OCI-LY3 (cell line): ENCODE measurements at regions not wholly inside any gene's neighbourhood (a gene's known extent, or its start where the extent isn't known, plus 50 kb on each side); places are given as distances from the start of the nearest gene placed in this dataset.

Experiments used
- H2AFZ ChIP-seq: fragments of 200-600, 300-600 bp; shearing (Covaris generic); 2 replicates; pipeline ENCODE4 v1.6.0; 2014; ENCODE audit warnings: antibody characterized with exemption, low read depth, low read length
- H3K27ac ChIP-seq: fragments of 200-600, 300-600 bp; sonication (generic); 2 replicates; pipeline ENCODE4 v1.5.1; 2014; ENCODE audit warnings: mild to moderate bottlenecking, low read length, moderate library complexity, mixed read lengths
- H3K27me3 ChIP-seq: fragments of 200-600, 300-600 bp; sonication (generic); 2 replicates; pipeline ENCODE4 v1.6.1; 2014; ENCODE audit warnings: low read depth, low read length, mixed read lengths
- H3K36me3 ChIP-seq: fragments of 200-600, 300-600 bp; sonication (generic); replicated peaks from 2 replicates; pipeline ENCODE3; 2014; ENCODE audit warnings: low read depth, low read length, mixed read lengths
- H3K4me1 ChIP-seq: fragments of 300-600, 200-600 bp; sonication (generic); 2 replicates; pipeline ENCODE4 v1.6.1; 2014; ENCODE audit warnings: low read length, mixed read lengths
- H3K4me2 ChIP-seq: fragments of 200-600, 300-600 bp; sonication (generic); 2 replicates; pipeline ENCODE4 v1.6.1; 2014; ENCODE audit warnings: low read length, mixed read lengths
- H3K4me3 ChIP-seq: fragments of 300-600, 200-600 bp; sonication (generic); 2 replicates; pipeline ENCODE4 v1.5.1; 2014; ENCODE audit warnings: antibody characterized with exemption, mild to moderate bottlenecking, low read length, moderate library complexity
- H3K79me2 ChIP-seq: fragments of 300-600, 200-600 bp; shearing (Covaris generic); 2 replicates; pipeline ENCODE4 v1.6.1; 2014; ENCODE audit warnings: mild to moderate bottlenecking, low read length, mixed read lengths
- H3K9ac ChIP-seq: fragments of 300-600, 200-600 bp; shearing (Covaris generic); 2 replicates; pipeline ENCODE4 v1.6.0; 2014; ENCODE audit warnings: mild to moderate bottlenecking, low read length, moderate library complexity
- H3K9me3 ChIP-seq: fragments of 200-600, 300-600 bp; shearing (Covaris generic); 2 replicates; pipeline ENCODE4 v1.6.1; 2014; ENCODE audit warnings: low read length, mixed read lengths; ENCODE audit not compliant: insufficient read depth
- H4K20me1 ChIP-seq: fragments of 200-600, 300-600 bp; sonication (generic); 2 replicates; pipeline ENCODE4 v1.6.1; 2016; ENCODE audit warnings: low read length, mixed read lengths; ENCODE audit not compliant: insufficient read depth
- EZH2phosphoT487 ChIP-seq: fragments of 200-600 bp; shearing (Covaris generic); IDR thresholded peaks from 2 replicates; pipeline ENCODE4 v1.6.1; 2018; ENCODE audit warnings: antibody characterized with exemption, mixed run types, low read depth
- TF ChIP-seq, protein P1 (sequence below): fragments of 200-600, 300-600 bp; sonication (generic); IDR thresholded peaks from 2 replicates; pipeline ENCODE4 v1.5.1; 2014; ENCODE audit warnings: antibody characterized with exemption, low read length, low read depth

DNA sequence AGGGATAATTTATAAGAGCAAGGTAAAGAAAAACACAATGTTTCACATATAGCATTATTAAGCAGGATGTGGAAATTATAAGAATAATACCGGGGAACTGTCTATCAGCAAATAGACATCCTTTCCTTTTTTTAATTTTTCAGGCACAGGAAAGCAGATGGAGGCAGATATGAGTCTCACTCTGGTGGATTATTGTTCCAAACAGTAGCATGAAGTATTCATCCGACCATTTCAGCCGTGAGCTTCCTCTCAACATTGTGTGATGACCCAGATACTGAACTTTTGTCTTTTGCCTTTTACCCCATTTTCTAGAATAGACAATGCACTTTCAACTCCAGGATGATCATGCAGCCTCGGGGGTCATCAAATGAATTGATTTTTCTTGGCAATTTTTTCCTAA, 599.8 kb downstream of the ADGRL2 start:
- Histone ChIP-seq H3K79me2 (no peaks in the 10 kb centered on the region), H3K4me1 (peaks cover 6% of the 10 kb centered on the region), H3K9me3 (no peaks in the 10 kb centered on the region), H3K27ac (no peak overlapping the region), H3K4me2 (no peak overlapping the region), H4K20me1 (no peaks in the 10 kb centered on the region), H3K27me3 (no peaks in the 10 kb centered on the region), H3K36me3 (no peaks in the 10 kb centered on the region), H3K4me3 (no peak overlapping the region), H2AFZ (no peak overlapping the region), H3K9ac (no peak overlapping the region)
- no peak for TF ChIP-seq EZH2phosphoT487
- TF ChIP-seq, protein P1, sequence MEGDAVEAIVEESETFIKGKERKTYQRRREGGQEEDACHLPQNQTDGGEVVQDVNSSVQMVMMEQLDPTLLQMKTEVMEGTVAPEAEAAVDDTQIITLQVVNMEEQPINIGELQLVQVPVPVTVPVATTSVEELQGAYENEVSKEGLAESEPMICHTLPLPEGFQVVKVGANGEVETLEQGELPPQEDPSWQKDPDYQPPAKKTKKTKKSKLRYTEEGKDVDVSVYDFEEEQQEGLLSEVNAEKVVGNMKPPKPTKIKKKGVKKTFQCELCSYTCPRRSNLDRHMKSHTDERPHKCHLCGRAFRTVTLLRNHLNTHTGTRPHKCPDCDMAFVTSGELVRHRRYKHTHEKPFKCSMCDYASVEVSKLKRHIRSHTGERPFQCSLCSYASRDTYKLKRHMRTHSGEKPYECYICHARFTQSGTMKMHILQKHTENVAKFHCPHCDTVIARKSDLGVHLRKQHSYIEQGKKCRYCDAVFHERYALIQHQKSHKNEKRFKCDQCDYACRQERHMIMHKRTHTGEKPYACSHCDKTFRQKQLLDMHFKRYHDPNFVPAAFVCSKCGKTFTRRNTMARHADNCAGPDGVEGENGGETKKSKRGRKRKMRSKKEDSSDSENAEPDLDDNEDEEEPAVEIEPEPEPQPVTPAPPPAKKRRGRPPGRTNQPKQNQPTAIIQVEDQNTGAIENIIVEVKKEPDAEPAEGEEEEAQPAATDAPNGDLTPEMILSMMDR, result no peak

GRCh38 chr1:82399093-82399492, 598.4 kb downstream of the ADGRL2 start:
- no peaks in the 10 kb centered on the region for H3K27me3 ChIP-seq
- peaks cover 13% of the 10 kb centered on the region for H3K4me1 ChIP-seq
- H3K27ac ChIP-seq, result no peak overlapping the region
- H4K20me1 ChIP-seq, result no peaks in the 10 kb centered on the region
- no peaks in the 10 kb centered on the region for H3K79me2 ChIP-seq
- no peak overlapping the region for H3K4me2 ChIP-seq
- no peaks in the 10 kb centered on the region for H3K36me3 ChIP-seq
- H3K4me3 ChIP-seq, result no peak overlapping the region
- H2AFZ ChIP-seq, result no peak overlapping the region
- no peaks in the 10 kb centered on the region for H3K9me3 ChIP-seq
- H3K9ac ChIP-seq, result no peak overlapping the region
- no peak for TF ChIP-seq EZH2phosphoT487
- TF ChIP-seq, protein P1, result no peak

- Histone ChIP-seq H3K36me3 (no peaks in the 10 kb centered on the region), H3K79me2 (no peaks in the 10 kb centered on the region), H3K4me3 (no peak overlapping the region), H3K27ac (no peak overlapping the region), H2AFZ (no peak overlapping the region), H3K4me1 (peaks cover 13% of the 10 kb centered on the region), H3K9ac (no peak overlapping the region), H3K27me3 (no peaks in the 10 kb centered on the region), H4K20me1 (no peaks in the 10 kb centered on the region), H3K4me2 (no peak overlapping the region), H3K9me3 (no peaks in the 10 kb centered on the region)
- TF ChIP-seq, protein P1, result no peak
- no peak for TF ChIP-seq EZH2phosphoT487
Observed at GRCh38 chr1:82398357-82398756, 597.6 kb downstream of the ADGRL2 start.

GRCh38 chr1:82395440-82395839, 594.7 kb downstream of the ADGRL2 start:
- no peak for TF ChIP-seq EZH2phosphoT487
- TF ChIP-seq, protein P1, result no peak
- Histone ChIP-seq H3K27me3 (no peaks in the 10 kb centered on the region), H3K4me2 (peak overlapping the region; percentile 52), H3K4me1 (peaks cover 13% of the 10 kb centered on the region), H3K9me3 (no peaks in the 10 kb centered on the region), H3K27ac (no peak overlapping the region), H3K9ac (no peak overlapping the region), H2AFZ (no peak overlapping the region), H4K20me1 (no peaks in the 10 kb centered on the region), H3K36me3 (no peaks in the 10 kb centered on the region), H3K79me2 (no peaks in the 10 kb centered on the region), H3K4me3 (0 out of 2 replicates have a peak overlapping the region, but pooled peaks have one; percentile 17)
